HG02884 (cell line): ENCODE measurements at regions not wholly inside any gene's neighbourhood (a gene's known extent, or its start where the extent isn't known, plus 50 kb on each side); places are given as distances from the start of the nearest gene placed in this dataset.

Experiments
- ATAC-seq: cut with Tn5 transposase; IDR thresholded peaks from one replicate; pipeline ENCODE4 v1.9.1; 2021; ENCODE audit warnings: mild to moderate bottlenecking, moderate library complexity; ENCODE audit not compliant: unreplicated experiment

- no peak for ATAC-seq
Measured at GRCh38 chr2:193980599-193980998, 1676.4 kb upstream of the SLC39A10 start.

GRCh38 chr2:193973781-193974180 lies 1683.2 kb upstream of the SLC39A10 start:
- ATAC-seq = no peak

DNA sequence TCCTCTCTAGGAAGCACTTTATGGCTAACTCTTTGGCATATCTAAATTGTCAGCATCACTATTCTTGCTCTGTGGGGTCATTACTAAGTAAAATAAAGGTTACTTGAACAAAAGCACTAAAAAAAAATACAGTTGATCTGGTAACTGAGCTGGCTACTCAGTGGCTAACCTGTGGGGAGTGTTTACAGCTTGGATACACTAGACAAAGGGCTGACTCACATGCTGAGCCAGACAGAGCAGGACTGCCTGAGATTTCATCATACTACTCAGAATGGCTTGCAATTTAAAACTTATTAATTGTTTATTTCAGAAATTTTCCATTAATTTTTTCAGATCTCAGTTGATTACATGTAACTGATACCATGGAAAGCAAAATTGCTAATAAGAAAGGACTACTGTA lies 1690.4 kb upstream of the SLC39A10 start:
- ATAC-seq = no peak

DNA sequence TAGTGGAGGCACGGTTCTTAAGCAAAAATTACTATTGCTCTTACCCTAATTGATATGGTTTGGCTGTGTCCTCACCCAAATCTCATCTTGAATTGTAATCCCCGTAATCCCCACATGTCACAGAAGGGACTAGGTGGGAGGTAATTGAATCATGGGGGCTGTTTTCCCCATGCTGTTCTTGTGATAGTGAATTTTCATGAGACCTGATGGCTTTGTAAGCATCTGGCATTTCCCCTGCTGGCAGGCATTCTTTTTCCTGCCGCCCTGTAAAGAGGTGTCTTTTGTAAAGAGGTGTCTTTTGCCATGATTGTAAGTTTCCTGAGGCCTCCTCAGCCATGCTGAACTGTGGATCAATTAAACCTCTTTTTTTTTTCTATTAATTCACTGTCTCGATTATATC lies 1691.8 kb upstream of the SLC39A10 start:
- ATAC-seq = no peak

- ATAC-seq = peak; percentile 70
Measured at GRCh38 chr2:193963472-193964119, 1693.4 kb upstream of the SLC39A10 start.

GRCh38 chr2:193946806-193947205 lies 1710.2 kb upstream of the SLC39A10 start:
- no peak for ATAC-seq

- no peak for ATAC-seq
Measured at GRCh38 chr2:193943406-193943960, 1713.5 kb upstream of the SLC39A10 start.

- ATAC-seq = no peak
Measured at GRCh38 chr2:193935114-193935513, 1721.9 kb upstream of the SLC39A10 start.

DNA sequence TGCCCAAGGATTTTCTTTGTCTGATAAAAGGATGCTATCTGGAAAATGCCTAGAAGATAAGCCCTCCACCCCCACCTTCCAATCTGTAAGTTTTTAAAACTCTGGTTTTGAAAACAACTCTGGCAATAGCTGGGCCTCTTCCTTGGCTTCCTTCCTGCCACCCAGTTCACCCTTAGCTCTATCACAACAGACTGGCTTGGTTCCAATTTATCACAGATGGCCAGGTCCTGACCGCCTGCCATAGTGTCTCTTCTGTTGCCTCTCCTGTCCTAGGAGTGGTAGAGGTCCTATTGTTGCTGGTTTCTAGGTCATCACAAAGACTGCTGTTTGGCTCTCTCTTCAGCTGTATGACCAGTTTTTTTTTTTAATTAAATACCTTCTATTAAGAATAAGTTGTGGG lies 1727.9 kb upstream of the SLC39A10 start:
- ATAC-seq = no peak

- no peak for ATAC-seq
Measured at GRCh38 chr2:193907561-193907960, 1712.8 kb upstream of the TMEFF2 start.

- ATAC-seq = no peak
Measured at GRCh38 chr2:193900292-193900691, 1705.6 kb upstream of the TMEFF2 start.

GRCh38 chr2:193895226-193895625 lies 1700.5 kb upstream of the TMEFF2 start:
- no peak for ATAC-seq

DNA sequence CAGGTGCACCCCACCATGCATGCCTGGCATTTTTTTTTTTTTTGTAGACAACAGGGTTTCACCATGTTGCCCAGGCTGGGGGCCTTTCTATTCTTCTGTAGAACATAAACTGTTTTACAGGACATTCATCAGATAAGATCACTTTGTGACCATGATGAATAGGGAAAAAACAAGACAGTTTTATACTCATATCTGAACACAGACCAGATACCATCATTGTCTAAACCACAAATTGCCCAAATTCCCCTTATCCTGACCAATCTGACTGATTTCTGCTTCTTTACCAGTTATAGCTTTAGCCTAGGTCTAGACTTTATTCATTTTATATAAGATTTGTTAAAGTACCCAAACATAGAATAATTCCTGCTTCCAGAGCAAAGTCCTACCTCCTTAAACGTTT lies 1699.3 kb upstream of the TMEFF2 start:
- peak; percentile 47 for ATAC-seq

- ATAC-seq = peak; percentile 74
Measured at GRCh38 chr2:193891023-193891422, 1696.3 kb upstream of the TMEFF2 start.

GRCh38 chr2:193885419-193885818 lies 1690.7 kb upstream of the TMEFF2 start:
- no peak for ATAC-seq

- no peak for ATAC-seq
Measured at GRCh38 chr2:193883820-193884219, 1689.1 kb upstream of the TMEFF2 start.

DNA sequence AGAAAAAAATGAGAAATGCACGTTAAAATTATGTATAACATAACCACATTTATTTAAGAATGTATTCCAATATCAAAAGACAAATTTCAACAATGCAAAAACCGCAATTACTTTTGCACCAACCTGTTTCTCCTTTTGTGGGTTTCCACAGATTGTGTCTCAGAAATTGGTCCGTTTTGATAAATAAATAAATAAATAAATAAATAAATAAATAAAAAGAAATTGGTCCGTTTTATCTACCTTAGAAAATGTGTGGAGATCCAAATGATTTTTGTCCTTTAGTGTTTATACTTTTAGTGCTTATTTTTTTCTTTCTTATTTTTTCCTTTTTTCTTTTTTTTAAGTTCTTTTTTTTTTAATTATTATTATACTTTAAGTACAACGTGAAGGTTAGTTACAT lies 1682.2 kb upstream of the TMEFF2 start:
- no peak for ATAC-seq

DNA sequence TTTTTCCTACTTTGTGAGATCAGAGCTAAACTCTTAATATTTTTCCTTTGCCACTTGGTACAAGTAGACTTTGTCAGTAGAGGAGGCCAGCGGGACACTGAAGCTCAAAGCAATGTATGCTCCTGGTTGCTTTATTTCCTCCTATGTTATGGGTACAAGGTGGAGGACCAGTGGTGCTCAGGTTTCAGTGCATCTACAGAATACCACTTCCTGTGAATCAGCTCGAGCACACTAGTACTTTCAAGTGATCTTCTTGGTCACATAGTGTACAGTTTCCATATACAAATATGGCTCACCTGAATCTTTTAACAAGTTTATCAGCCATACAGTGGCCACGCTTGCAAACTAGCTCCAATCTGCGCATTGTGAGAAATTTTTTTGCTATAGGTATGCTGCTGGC lies 1674.8 kb upstream of the TMEFF2 start:
- ATAC-seq = no peak

DNA sequence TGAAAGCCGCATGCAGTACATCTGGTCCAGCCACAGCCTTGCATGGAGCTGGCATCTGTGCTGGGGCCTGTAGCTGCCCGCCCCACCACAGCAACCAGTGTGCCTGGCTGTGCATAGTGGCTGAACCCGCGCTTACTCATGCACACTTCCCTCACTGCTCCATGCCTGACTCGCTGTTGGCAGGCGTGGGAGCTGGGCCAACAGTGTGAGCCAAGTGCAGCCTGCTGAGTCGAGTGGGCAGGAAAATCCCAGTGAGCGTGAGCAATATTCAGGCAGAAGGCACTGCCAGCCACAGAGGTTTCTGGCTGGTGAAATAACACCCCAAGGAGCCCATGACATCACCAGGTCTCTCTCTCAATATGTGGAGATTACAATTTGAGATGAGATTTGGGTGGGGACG lies 1674.1 kb upstream of the TMEFF2 start:
- no peak for ATAC-seq

- ATAC-seq = no peak
Measured at GRCh38 chr2:193868132-193868531, 1673.4 kb upstream of the TMEFF2 start.

GRCh38 chr2:193867454-193867853 lies 1672.7 kb upstream of the TMEFF2 start:
- no peak for ATAC-seq

GRCh38 chr2:193861557-193861956 lies 1666.8 kb upstream of the TMEFF2 start:
- no peak for ATAC-seq

DNA sequence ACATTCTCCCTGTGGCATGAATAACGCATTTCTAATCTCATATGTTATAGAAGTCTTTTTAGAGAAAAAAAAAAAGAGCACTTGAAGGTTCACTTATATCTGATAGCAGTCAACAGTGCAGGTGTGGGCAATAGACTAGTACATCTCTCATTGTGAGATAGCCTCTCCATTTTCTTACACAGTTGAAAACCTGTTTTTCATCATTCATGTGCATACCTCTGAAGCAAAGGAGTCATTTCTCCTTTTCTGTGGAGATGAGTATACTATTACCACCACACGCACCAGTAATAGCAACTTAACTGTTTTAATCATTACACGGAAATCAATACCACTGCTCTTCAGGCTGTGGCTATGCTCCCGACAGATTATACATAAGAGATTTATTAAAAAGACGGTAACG lies 1653.3 kb upstream of the TMEFF2 start:
- ATAC-seq = no peak
